OCI-LY7 (cell line): ENCODE measurements at regions not wholly inside any gene's neighbourhood (a gene's known extent, or its start where the extent isn't known, plus 50 kb on each side); places are given as distances from the start of the nearest gene placed in this dataset.

ENCODE experiments used
- BruUV-seq: library from RNA; stranded (reverse); fragments of 400-500 nt; replicated peaks from 2 replicates; lab custom pipeline; 2021; lab: Mats Ljungman, UMichigan
- CTCF ChIA-PET: fragments of 300-600 bp; sonication (Branson Sonifier 250); formaldehyde crosslinking; loops from one replicate; lab custom pipeline; 2022; ENCODE audit warnings: antibody characterized with exemption; ENCODE audit not compliant: unreplicated experiment; lab: Charles Lee
- POLR2A ChIA-PET: fragments of 300-600 bp; sonication (Branson Sonifier 250); formaldehyde crosslinking; loops from one replicate; lab custom pipeline; 2022; ENCODE audit warnings: antibody characterized with exemption; lab: Charles Lee
- DNase-seq: peaks from one replicate; pipeline ENCODE4 v3.0.0-alpha.2; 2015; ENCODE audit warnings: low spot score
- H2AFZ ChIP-seq: fragments of 200-600 bp; sonication (generic), shearing (Covaris generic); 2 replicates; pipeline ENCODE4 v1.6.1; 2014; ENCODE audit warnings: mild to moderate bottlenecking, antibody characterized with exemption, low read length, moderate library complexity
- H3K27ac ChIP-seq: fragments of 200-600 bp; sonication (generic); 2 replicates; pipeline ENCODE4 v1.5.1; 2014; ENCODE audit warnings: mixed run types, low read depth, mild to moderate bottlenecking, moderate library complexity, low read length, inconsistent platforms; ENCODE audit not compliant: poor library complexity, severe bottlenecking
- H3K36me3 ChIP-seq: fragments of 200-600 bp; sonication (generic); 2 replicates; pipeline ENCODE4 v1.6.1; 2014; ENCODE audit warnings: mild to moderate bottlenecking, antibody characterized with exemption, low read length, moderate library complexity, mixed read lengths; ENCODE audit not compliant: insufficient read depth
- H3K4me1 ChIP-seq: fragments of 200-600 bp; sonication (generic); 2 replicates; pipeline ENCODE4 v1.5.1; 2014; ENCODE audit warnings: mild to moderate bottlenecking, low read length; ENCODE audit not compliant: insufficient read depth, poor library complexity, severe bottlenecking
- H3K4me2 ChIP-seq: fragments of 200-600 bp; sonication (generic); 2 replicates; pipeline ENCODE4 v1.6.1; 2014; ENCODE audit warnings: mild to moderate bottlenecking, low read length
- H3K4me3 ChIP-seq: fragments of 200-600 bp; sonication (generic); 2 replicates; pipeline ENCODE4 v1.5.1; 2014; ENCODE audit warnings: mild to moderate bottlenecking, low read depth, low read length; ENCODE audit not compliant: poor library complexity, severe bottlenecking
- H3K79me2 ChIP-seq: fragments of 200-600 bp; sonication (generic); 2 replicates; pipeline ENCODE4 v1.6.1; 2016; ENCODE audit warnings: low read depth, mild to moderate bottlenecking, low read length, moderate library complexity, mixed read lengths; ENCODE audit not compliant: insufficient read depth
- H3K9me2 ChIP-seq: fragments of 200-600 bp; sonication (generic); 2 replicates; pipeline ENCODE4 v1.6.1; 2016; ENCODE audit warnings: mild to moderate bottlenecking, low read length, mixed read lengths; ENCODE audit not compliant: insufficient read depth
- H3K9me3 ChIP-seq: fragments of 200-600 bp; sonication (generic); 2 replicates; pipeline ENCODE4 v1.6.1; 2014; ENCODE audit warnings: mild to moderate bottlenecking, mixed run types, low read length, mixed read lengths
- H4K20me1 ChIP-seq: fragments of 200-600 bp; sonication (generic); 2 replicates; pipeline ENCODE4 v1.6.1; 2014; ENCODE audit warnings: mild to moderate bottlenecking, antibody characterized with exemption, low read length, moderate library complexity, mixed read lengths; ENCODE audit not compliant: insufficient read depth
- CTCF ChIP-seq: fragments of 200-600 bp; sonication (generic); conservative IDR thresholded peaks from 2 replicates; pipeline ENCODE4 v1.5.1; 2014; ENCODE audit warnings: mild to moderate bottlenecking, antibody characterized with exemption, low read length, moderate library complexity, mixed read lengths
- EZH2phosphoT487 ChIP-seq: fragments of 200-600 bp; sonication (generic); IDR thresholded peaks from 2 replicates; pipeline ENCODE4 v1.6.1; 2018; ENCODE audit warnings: low read depth, borderline replicate concordance, mild to moderate bottlenecking, mixed run types, antibody characterized with exemption, low read length, moderate library complexity, mixed read lengths
- intact Hi-C: fragments of 100-400 bp; cut with micrococcal nuclease; formaldehyde crosslinking; loops from one replicate; pipeline ENCODE4 v1.10.0; 2022; ENCODE audit not compliant: unreplicated experiment

GRCh38 chr4:101682946-101683345 lies 107.6 kb upstream of the BANK1 start:
- H3K4me2 ChIP-seq, result no peak overlapping the region
- no peak for TF ChIP-seq CTCF
- TF ChIP-seq EZH2phosphoT487, result no peak
- no peaks in the 10 kb centered on the region for H3K4me1 ChIP-seq
- H4K20me1 ChIP-seq, result no peaks in the 10 kb centered on the region
- H3K79me2 ChIP-seq, result no peaks in the 10 kb centered on the region
- no peak for DNase-seq
- H3K36me3 ChIP-seq, result no peaks in the 10 kb centered on the region
- no peaks in the 10 kb centered on the region for H3K9me3 ChIP-seq
- BruUV-seq, result no TSS peak
- intact Hi-C loops, result no loop called here
- no peak overlapping the region for H3K4me3 ChIP-seq
- ChIA-PET CTCF (no interaction called here), POLR2A (no interaction called here)
- no peak overlapping the region for H3K27ac ChIP-seq
- H3K9me2 ChIP-seq, result no peaks in the 10 kb centered on the region
- H2AFZ ChIP-seq, result no peak overlapping the region

- H3K9me2 ChIP-seq, result no peaks in the 10 kb centered on the region
- no peak overlapping the region for H3K27ac ChIP-seq
- BruUV-seq, result no TSS peak
- TF ChIP-seq EZH2phosphoT487 (no peak), CTCF (no peak)
- POLR2A ChIA-PET, result interaction anchor here (1.1 kb wide), 1 partner anchor 18 kb away, joined by 3 read pairs; no protein-coding TSS in a partner anchor
- H3K36me3 ChIP-seq, result no peaks in the 10 kb centered on the region
- DNase-seq, result no peak
- no peaks in the 10 kb centered on the region for H4K20me1 ChIP-seq
- H2AFZ ChIP-seq, result no peak overlapping the region
- no peaks in the 10 kb centered on the region for H3K79me2 ChIP-seq
- CTCF ChIA-PET, result no interaction called here
- no peaks in the 10 kb centered on the region for H3K4me1 ChIP-seq
- H3K4me2 ChIP-seq, result no peak overlapping the region
- intact Hi-C loops, result no loop called here
- no peak overlapping the region for H3K4me3 ChIP-seq
- H3K9me3 ChIP-seq, result no peaks in the 10 kb centered on the region
Measured at GRCh38 chr4:101678180-101678579, 112.3 kb upstream of the BANK1 start.

GRCh38 chr4:101670897-101671296 lies 119.6 kb upstream of the BANK1 start:
- Histone ChIP-seq H3K4me3 (no peak overlapping the region), H3K4me1 (no peaks in the 10 kb centered on the region), H2AFZ (no peak overlapping the region), H3K27ac (no peak overlapping the region), H3K36me3 (no peaks in the 10 kb centered on the region), H3K4me2 (no peak overlapping the region), H4K20me1 (no peaks in the 10 kb centered on the region), H3K79me2 (no peaks in the 10 kb centered on the region), H3K9me3 (no peaks in the 10 kb centered on the region), H3K9me2 (no peaks in the 10 kb centered on the region)
- intact Hi-C loops, result no loop called here
- no peak for TF ChIP-seq CTCF
- no peak for TF ChIP-seq EZH2phosphoT487
- ChIA-PET POLR2A (no interaction called here), CTCF (no interaction called here)
- no TSS peak for BruUV-seq
- DNase-seq, result no peak
